GM12864 (cell line): ENCODE measurements at regions not wholly inside any gene's neighbourhood (a gene's known extent, or its start where the extent isn't known, plus 50 kb on each side); places are given as distances from the start of the nearest gene placed in this dataset.

Experiments used
- DNase-seq: peaks from one replicate; pipeline ENCODE4 v3.0.0-alpha.2; 2011; ENCODE audit warnings: low read depth
- H3K4me3 ChIP-seq: 2 replicates; pipeline ENCODE4 v1.5.1; 2011; ENCODE audit warnings: mild to moderate bottlenecking, low read depth, low read length, control low read depth
- TF ChIP-seq, protein P1 (sequence below): IDR thresholded peaks from 2 replicates; pipeline ENCODE4 v1.5.1; 2011; ENCODE audit warnings: low read depth, mild to moderate bottlenecking, moderate library complexity, low read length, control low read depth, inconsistent platforms; ENCODE audit errors: missing control alignments

DNA sequence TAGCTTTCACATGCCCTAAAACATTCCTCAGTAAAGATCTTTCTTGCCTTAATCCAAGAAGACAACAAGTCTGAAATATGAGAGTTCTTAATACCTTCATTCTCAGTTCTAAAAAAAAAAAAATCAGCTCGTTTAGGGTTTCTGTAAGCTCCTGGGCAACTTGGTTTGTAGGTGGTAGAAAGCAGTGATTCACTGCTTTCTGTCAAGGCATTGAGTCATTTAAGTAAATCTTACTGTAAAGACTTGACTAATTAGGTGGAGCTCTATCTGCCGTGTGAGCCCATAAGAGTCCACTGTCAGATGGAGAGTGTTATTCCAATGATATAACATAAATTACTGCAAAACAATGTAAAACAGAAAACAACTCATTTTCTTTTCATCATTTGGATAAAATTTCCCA is 56.1 kb upstream of the MAST4 start:
- no peak for DNase-seq
- no peak overlapping the region for H3K4me3 ChIP-seq
- TF ChIP-seq, protein P1, sequence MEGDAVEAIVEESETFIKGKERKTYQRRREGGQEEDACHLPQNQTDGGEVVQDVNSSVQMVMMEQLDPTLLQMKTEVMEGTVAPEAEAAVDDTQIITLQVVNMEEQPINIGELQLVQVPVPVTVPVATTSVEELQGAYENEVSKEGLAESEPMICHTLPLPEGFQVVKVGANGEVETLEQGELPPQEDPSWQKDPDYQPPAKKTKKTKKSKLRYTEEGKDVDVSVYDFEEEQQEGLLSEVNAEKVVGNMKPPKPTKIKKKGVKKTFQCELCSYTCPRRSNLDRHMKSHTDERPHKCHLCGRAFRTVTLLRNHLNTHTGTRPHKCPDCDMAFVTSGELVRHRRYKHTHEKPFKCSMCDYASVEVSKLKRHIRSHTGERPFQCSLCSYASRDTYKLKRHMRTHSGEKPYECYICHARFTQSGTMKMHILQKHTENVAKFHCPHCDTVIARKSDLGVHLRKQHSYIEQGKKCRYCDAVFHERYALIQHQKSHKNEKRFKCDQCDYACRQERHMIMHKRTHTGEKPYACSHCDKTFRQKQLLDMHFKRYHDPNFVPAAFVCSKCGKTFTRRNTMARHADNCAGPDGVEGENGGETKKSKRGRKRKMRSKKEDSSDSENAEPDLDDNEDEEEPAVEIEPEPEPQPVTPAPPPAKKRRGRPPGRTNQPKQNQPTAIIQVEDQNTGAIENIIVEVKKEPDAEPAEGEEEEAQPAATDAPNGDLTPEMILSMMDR, result no peak

DNA sequence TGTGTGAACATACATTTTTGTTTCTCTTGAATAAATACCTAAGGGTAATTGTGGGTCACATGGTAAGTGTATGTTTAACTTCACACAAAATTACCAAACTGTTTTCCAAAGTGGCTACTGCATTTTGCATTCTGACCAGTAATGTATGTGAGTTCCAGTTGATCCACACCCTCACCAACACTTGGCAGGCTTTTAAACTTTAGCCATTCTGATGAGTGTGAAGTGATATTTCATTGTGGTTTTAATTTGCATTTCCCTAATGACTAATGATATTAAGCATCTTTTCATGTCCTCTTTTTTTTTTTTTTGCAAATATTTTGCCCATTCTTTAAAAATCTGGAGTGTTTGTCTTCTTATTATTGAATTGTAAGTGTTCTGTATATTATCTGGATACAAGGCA is 53.5 kb upstream of the MAST4 start:
- H3K4me3 ChIP-seq, result no peak overlapping the region
- DNase-seq, result no peak
- TF ChIP-seq, protein P1, result no peak
